Panc1 (cell line): ENCODE measurements at regions not wholly inside any gene's neighbourhood (a gene's known extent, or its start where the extent isn't known, plus 50 kb on each side); places are given as distances from the start of the nearest gene placed in this dataset.

Experiments
- POLR2AphosphoS5 ChIP-seq: IDR thresholded peaks from 2 replicates; pipeline ENCODE4 v1.6.1; 2012; ENCODE audit warnings: mild to moderate bottlenecking, low read depth, low read length, moderate library complexity
- SIN3A ChIP-seq: IDR thresholded peaks from 2 replicates; pipeline ENCODE4 v1.6.1; 2012; ENCODE audit warnings: low read depth, mild to moderate bottlenecking, low read length, moderate library complexity, borderline replicate concordance; ENCODE audit not compliant: insufficient read depth
- TCF7L2 ChIP-seq: IDR thresholded peaks from 2 replicates; pipeline ENCODE4 v1.6.1; 2011; ENCODE audit warnings: mild to moderate bottlenecking, low read depth, low read length, inconsistent platforms
- TF ChIP-seq, protein P1 (sequence below): fragments of 450-650 bp; IDR thresholded peaks from 2 replicates; pipeline ENCODE4 v1.5.1; 2017; ENCODE audit warnings: mild to moderate bottlenecking
- TF ChIP-seq, protein P2 (sequence below), 2 experiments: IDR thresholded peaks; 2 replicates each; pipeline ENCODE4 v1.6.1; 2011 to 2012; ENCODE audit warnings: low read depth in 2 of 2, control low read depth in 1 of 2, low read length in 1 of 2, mild to moderate bottlenecking in 1 of 2, moderate library complexity in 1 of 2; ENCODE audit not compliant: insufficient read depth in 1 of 2

DNA sequence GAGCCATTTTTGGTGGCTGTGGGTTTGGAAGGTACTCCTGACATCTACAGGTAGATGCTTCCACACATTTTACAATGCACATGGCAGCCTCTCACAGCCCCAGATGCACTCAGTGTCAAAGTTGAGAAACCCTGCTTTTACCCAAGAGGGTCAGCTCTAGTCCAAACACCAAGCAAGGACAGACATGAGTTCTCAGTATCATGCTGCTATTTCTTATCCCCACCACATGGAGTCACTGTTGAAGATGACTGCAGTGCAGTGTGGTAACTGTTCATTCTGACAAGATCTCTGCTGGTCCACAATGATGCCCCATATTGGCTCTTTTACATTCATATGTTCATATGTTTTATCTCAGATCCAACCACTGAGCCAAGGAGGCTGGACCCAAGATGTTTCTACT, 50.5 kb upstream of the SALL1 start:
- TF ChIP-seq POLR2AphosphoS5 (no peak), SIN3A (no peak), TCF7L2 (no peak)
- TF ChIP-seq, protein P1, sequence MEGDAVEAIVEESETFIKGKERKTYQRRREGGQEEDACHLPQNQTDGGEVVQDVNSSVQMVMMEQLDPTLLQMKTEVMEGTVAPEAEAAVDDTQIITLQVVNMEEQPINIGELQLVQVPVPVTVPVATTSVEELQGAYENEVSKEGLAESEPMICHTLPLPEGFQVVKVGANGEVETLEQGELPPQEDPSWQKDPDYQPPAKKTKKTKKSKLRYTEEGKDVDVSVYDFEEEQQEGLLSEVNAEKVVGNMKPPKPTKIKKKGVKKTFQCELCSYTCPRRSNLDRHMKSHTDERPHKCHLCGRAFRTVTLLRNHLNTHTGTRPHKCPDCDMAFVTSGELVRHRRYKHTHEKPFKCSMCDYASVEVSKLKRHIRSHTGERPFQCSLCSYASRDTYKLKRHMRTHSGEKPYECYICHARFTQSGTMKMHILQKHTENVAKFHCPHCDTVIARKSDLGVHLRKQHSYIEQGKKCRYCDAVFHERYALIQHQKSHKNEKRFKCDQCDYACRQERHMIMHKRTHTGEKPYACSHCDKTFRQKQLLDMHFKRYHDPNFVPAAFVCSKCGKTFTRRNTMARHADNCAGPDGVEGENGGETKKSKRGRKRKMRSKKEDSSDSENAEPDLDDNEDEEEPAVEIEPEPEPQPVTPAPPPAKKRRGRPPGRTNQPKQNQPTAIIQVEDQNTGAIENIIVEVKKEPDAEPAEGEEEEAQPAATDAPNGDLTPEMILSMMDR, result no peak
- TF ChIP-seq, protein P2, sequence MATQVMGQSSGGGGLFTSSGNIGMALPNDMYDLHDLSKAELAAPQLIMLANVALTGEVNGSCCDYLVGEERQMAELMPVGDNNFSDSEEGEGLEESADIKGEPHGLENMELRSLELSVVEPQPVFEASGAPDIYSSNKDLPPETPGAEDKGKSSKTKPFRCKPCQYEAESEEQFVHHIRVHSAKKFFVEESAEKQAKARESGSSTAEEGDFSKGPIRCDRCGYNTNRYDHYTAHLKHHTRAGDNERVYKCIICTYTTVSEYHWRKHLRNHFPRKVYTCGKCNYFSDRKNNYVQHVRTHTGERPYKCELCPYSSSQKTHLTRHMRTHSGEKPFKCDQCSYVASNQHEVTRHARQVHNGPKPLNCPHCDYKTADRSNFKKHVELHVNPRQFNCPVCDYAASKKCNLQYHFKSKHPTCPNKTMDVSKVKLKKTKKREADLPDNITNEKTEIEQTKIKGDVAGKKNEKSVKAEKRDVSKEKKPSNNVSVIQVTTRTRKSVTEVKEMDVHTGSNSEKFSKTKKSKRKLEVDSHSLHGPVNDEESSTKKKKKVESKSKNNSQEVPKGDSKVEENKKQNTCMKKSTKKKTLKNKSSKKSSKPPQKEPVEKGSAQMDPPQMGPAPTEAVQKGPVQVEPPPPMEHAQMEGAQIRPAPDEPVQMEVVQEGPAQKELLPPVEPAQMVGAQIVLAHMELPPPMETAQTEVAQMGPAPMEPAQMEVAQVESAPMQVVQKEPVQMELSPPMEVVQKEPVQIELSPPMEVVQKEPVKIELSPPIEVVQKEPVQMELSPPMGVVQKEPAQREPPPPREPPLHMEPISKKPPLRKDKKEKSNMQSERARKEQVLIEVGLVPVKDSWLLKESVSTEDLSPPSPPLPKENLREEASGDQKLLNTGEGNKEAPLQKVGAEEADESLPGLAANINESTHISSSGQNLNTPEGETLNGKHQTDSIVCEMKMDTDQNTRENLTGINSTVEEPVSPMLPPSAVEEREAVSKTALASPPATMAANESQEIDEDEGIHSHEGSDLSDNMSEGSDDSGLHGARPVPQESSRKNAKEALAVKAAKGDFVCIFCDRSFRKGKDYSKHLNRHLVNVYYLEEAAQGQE (IDR thresholded peaks at IDR 0.05; ENCODE audit: insufficient read depth in 1 of 2, low read depth in 2 of 2, low read length in 1 of 2), result no peak
